OCI-LY3 (cell line): ENCODE measurements at regions not wholly inside any gene's neighbourhood (a gene's known extent, or its start where the extent isn't known, plus 50 kb on each side); places are given as distances from the start of the nearest gene placed in this dataset.

ENCODE experiments used
- H2AFZ ChIP-seq: fragments of 200-600, 300-600 bp; shearing (Covaris generic); 2 replicates; pipeline ENCODE4 v1.6.0; 2014; ENCODE audit warnings: antibody characterized with exemption, low read depth, low read length
- H3K27ac ChIP-seq: fragments of 200-600, 300-600 bp; sonication (generic); 2 replicates; pipeline ENCODE4 v1.5.1; 2014; ENCODE audit warnings: mild to moderate bottlenecking, low read length, moderate library complexity, mixed read lengths
- H3K27me3 ChIP-seq: fragments of 200-600, 300-600 bp; sonication (generic); 2 replicates; pipeline ENCODE4 v1.6.1; 2014; ENCODE audit warnings: low read depth, low read length, mixed read lengths
- H3K36me3 ChIP-seq: fragments of 200-600, 300-600 bp; sonication (generic); replicated peaks from 2 replicates; pipeline ENCODE3; 2014; ENCODE audit warnings: low read depth, low read length, mixed read lengths
- H3K4me1 ChIP-seq: fragments of 300-600, 200-600 bp; sonication (generic); 2 replicates; pipeline ENCODE4 v1.6.1; 2014; ENCODE audit warnings: low read length, mixed read lengths
- H3K4me2 ChIP-seq: fragments of 200-600, 300-600 bp; sonication (generic); 2 replicates; pipeline ENCODE4 v1.6.1; 2014; ENCODE audit warnings: low read length, mixed read lengths
- H3K4me3 ChIP-seq: fragments of 300-600, 200-600 bp; sonication (generic); 2 replicates; pipeline ENCODE4 v1.5.1; 2014; ENCODE audit warnings: antibody characterized with exemption, mild to moderate bottlenecking, low read length, moderate library complexity
- H3K79me2 ChIP-seq: fragments of 300-600, 200-600 bp; shearing (Covaris generic); 2 replicates; pipeline ENCODE4 v1.6.1; 2014; ENCODE audit warnings: mild to moderate bottlenecking, low read length, mixed read lengths
- H3K9ac ChIP-seq: fragments of 300-600, 200-600 bp; shearing (Covaris generic); 2 replicates; pipeline ENCODE4 v1.6.0; 2014; ENCODE audit warnings: mild to moderate bottlenecking, low read length, moderate library complexity
- H3K9me3 ChIP-seq: fragments of 200-600, 300-600 bp; shearing (Covaris generic); 2 replicates; pipeline ENCODE4 v1.6.1; 2014; ENCODE audit warnings: low read length, mixed read lengths; ENCODE audit not compliant: insufficient read depth
- H4K20me1 ChIP-seq: fragments of 200-600, 300-600 bp; sonication (generic); 2 replicates; pipeline ENCODE4 v1.6.1; 2016; ENCODE audit warnings: low read length, mixed read lengths; ENCODE audit not compliant: insufficient read depth
- CTCF ChIP-seq: fragments of 200-600, 300-600 bp; sonication (generic); IDR thresholded peaks from 2 replicates; pipeline ENCODE4 v1.5.1; 2014; ENCODE audit warnings: antibody characterized with exemption, low read length, low read depth
- EZH2phosphoT487 ChIP-seq: fragments of 200-600 bp; shearing (Covaris generic); IDR thresholded peaks from 2 replicates; pipeline ENCODE4 v1.6.1; 2018; ENCODE audit warnings: antibody characterized with exemption, mixed run types, low read depth

- Histone ChIP-seq H3K79me2 (no peaks in the 10 kb centered on the region), H3K36me3 (no peaks in the 10 kb centered on the region), H3K4me3 (no peak overlapping the region), H3K4me2 (no peak overlapping the region), H3K9ac (no peak overlapping the region), H3K9me3 (no peaks in the 10 kb centered on the region), H3K4me1 (no peaks in the 10 kb centered on the region), H2AFZ (no peak overlapping the region), H3K27me3 (peaks cover 15% of the 10 kb centered on the region), H4K20me1 (no peaks in the 10 kb centered on the region), H3K27ac (no peak overlapping the region)
- no peak for TF ChIP-seq EZH2phosphoT487
- TF ChIP-seq CTCF = no peak
Observed at GRCh38 chr15:93165734-93166470, 76.9 kb upstream of the RGMA start.

GRCh38 chr15:93164409-93164808 lies 75.4 kb upstream of the RGMA start:
- Histone ChIP-seq H3K27ac (no peak overlapping the region), H3K27me3 (peaks cover 9% of the 10 kb centered on the region; the same call in 1 of the 2 replicates), H4K20me1 (no peaks in the 10 kb centered on the region), H3K9ac (no peak overlapping the region), H2AFZ (no peak overlapping the region), H3K9me3 (no peaks in the 10 kb centered on the region), H3K79me2 (no peaks in the 10 kb centered on the region), H3K4me1 (no peaks in the 10 kb centered on the region), H3K4me3 (no peak overlapping the region), H3K4me2 (no peak overlapping the region), H3K36me3 (no peaks in the 10 kb centered on the region)
- TF ChIP-seq EZH2phosphoT487 (no peak), CTCF (no peak)

DNA sequence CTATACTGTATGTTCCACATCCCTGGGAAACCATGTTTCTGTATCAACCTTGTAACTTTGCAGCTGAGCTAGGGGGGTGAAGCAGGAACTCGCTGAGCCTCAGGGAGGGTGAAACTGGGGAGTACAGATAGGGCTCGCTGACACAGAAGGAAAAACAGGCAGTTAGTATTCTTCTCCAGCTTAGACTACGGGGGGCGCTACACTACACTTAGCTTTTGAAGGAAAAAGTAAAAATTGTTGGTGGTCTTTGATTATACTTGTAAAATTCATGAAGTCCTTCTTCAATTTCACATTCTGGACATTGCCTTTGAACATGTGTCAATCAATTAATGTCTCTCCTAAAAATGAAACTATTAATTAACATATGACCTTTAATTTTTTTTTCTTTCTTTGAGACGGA lies 73.5 kb upstream of the RGMA start:
- Histone ChIP-seq H3K27ac (no peak overlapping the region), H3K4me1 (no peaks in the 10 kb centered on the region), H3K27me3 (peaks cover 9% of the 10 kb centered on the region; the same call in 1 of the 2 replicates), H3K4me3 (no peak overlapping the region), H3K79me2 (no peaks in the 10 kb centered on the region), H4K20me1 (no peaks in the 10 kb centered on the region), H3K9me3 (no peaks in the 10 kb centered on the region), H3K36me3 (no peaks in the 10 kb centered on the region), H3K9ac (no peak overlapping the region), H2AFZ (no peak overlapping the region), H3K4me2 (no peak overlapping the region)
- TF ChIP-seq CTCF (no peak), EZH2phosphoT487 (no peak)

- H3K79me2 ChIP-seq = no peaks in the 10 kb centered on the region
- no peaks in the 10 kb centered on the region for H3K9me3 ChIP-seq
- H2AFZ ChIP-seq = no peak overlapping the region
- H3K36me3 ChIP-seq = no peaks in the 10 kb centered on the region
- H3K9ac ChIP-seq = no peak overlapping the region
- H3K4me3 ChIP-seq = no peak overlapping the region
- no peak overlapping the region for H3K27ac ChIP-seq
- H4K20me1 ChIP-seq = no peaks in the 10 kb centered on the region
- no peak for TF ChIP-seq EZH2phosphoT487
- TF ChIP-seq CTCF = no peak
- no peaks in the 10 kb centered on the region for H3K4me1 ChIP-seq
- no peak overlapping the region for H3K4me2 ChIP-seq
- peaks cover 13% of the 10 kb centered on the region; the same call in 1 of the 2 replicates for H3K27me3 ChIP-seq
Observed at GRCh38 chr15:93159930-93160329, 70.9 kb upstream of the RGMA start.
